ENCODE measurements at regions not wholly inside any gene's neighbourhood (a gene's known extent, or its start where the extent isn't known, plus 50 kb on each side); places are given as distances from the start of the nearest gene placed in this dataset.

DNA sequence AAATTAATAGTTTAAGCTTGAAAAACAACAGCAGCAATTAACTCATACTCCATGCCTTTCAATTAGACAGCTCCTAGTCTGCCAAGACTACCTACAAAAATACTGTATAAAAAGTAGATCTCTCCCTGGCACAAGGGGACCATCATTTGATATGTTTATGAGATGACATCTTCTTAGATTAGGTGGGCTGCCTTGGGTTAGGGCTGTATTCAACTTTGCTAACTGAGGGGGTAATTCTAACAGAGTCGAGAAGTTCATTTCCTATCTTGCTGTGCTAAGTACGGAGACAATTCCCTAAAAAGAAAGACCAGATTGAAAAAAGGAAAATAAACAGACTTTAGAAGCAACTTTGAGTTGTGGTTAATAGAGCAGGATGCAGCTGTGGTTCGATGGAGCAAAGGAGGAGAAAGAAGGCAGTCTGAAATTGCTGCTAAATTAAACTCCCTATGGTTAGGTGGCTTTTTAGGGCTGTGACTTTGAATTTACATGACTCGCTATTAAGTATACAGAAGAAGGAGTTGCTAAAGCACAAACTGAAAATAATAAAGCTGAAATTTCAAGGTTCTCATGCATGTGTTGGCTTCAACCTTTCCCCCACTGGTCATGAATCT lies 75.4 kb downstream of the CDC7 start:
- TF ChIP-seq, protein P1, sequence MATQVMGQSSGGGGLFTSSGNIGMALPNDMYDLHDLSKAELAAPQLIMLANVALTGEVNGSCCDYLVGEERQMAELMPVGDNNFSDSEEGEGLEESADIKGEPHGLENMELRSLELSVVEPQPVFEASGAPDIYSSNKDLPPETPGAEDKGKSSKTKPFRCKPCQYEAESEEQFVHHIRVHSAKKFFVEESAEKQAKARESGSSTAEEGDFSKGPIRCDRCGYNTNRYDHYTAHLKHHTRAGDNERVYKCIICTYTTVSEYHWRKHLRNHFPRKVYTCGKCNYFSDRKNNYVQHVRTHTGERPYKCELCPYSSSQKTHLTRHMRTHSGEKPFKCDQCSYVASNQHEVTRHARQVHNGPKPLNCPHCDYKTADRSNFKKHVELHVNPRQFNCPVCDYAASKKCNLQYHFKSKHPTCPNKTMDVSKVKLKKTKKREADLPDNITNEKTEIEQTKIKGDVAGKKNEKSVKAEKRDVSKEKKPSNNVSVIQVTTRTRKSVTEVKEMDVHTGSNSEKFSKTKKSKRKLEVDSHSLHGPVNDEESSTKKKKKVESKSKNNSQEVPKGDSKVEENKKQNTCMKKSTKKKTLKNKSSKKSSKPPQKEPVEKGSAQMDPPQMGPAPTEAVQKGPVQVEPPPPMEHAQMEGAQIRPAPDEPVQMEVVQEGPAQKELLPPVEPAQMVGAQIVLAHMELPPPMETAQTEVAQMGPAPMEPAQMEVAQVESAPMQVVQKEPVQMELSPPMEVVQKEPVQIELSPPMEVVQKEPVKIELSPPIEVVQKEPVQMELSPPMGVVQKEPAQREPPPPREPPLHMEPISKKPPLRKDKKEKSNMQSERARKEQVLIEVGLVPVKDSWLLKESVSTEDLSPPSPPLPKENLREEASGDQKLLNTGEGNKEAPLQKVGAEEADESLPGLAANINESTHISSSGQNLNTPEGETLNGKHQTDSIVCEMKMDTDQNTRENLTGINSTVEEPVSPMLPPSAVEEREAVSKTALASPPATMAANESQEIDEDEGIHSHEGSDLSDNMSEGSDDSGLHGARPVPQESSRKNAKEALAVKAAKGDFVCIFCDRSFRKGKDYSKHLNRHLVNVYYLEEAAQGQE (IDR thresholded peaks at IDR 0.05; ENCODE audit: low read depth) = no peak
- TF ChIP-seq CEBPB (IDR thresholded peaks at IDR 0.05) = no peak
- no peak for TF ChIP-seq TEAD4 (IDR thresholded peaks at IDR 0.05)
- no peak for TF ChIP-seq RAD21 (IDR thresholded peaks at IDR 0.05; ENCODE audit: low read depth)
- no peak for TF ChIP-seq FOXM1 (IDR thresholded peaks at IDR 0.05; ENCODE audit: borderline replicate concordance, low read depth)
- no peak for TF ChIP-seq NFIC (IDR thresholded peaks at IDR 0.05)
- TF ChIP-seq, protein P2, sequence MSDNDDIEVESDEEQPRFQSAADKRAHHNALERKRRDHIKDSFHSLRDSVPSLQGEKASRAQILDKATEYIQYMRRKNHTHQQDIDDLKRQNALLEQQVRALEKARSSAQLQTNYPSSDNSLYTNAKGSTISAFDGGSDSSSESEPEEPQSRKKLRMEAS (IDR thresholded peaks at IDR 0.05) = no peak

DNA sequence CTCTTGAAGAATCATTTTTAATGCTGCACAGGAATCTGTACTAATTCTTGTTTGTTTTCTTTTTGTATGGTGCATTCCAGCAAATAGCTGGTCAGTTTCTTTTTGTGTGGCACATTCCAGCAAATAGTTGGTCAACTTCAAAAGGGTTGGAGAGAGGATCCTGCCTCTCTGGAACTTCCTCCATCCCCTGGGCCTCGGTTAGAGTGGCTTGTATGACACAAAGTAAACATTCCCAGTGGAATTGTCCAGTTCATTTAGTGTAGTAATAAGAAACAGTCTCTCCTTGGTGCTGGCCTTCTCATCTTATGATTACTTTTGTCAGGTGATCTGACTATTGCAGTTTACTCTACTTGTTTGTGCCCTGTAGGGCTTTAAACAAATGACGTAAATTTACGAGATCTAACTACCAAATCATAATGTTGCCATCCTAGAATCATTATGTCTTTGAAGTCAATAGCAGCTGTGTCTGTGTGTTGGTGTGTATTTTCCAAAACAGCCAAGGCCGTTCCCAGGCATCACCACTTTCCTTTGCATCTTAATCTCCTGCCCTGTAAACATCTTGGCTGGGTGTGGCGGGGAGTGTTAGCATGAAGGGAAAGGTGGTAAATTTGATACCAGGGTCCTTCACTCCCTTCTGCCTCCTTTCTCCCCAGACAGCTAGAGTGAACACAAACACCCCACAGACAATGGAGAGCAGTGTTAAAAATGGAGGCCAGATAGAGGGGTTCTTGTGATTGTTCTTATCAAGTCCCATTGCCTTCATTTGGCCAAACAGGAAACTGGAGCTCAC lies 77.9 kb downstream of the CDC7 start:
- TF ChIP-seq EP300 (IDR thresholded peaks at IDR 0.05; ENCODE audit: borderline replicate concordance) (no peak), EGR1 (IDR thresholded peaks at IDR 0.05) (no peak), FOXM1 (IDR thresholded peaks at IDR 0.05; ENCODE audit: borderline replicate concordance, low read depth) (no peak), CREB1 (IDR thresholded peaks at IDR 0.05; ENCODE audit: low read depth) (no peak), TAF1 (IDR thresholded peaks at IDR 0.05; ENCODE audit: low read depth) (no peak), RAD21 (IDR thresholded peaks at IDR 0.05; ENCODE audit: low read depth) (no peak), YY1 (IDR thresholded peaks at IDR 0.05; ENCODE audit: low read depth) (no peak), TCF12 (IDR thresholded peaks at IDR 0.05; ENCODE audit: low read depth) (no peak), NFIC (IDR thresholded peaks at IDR 0.05) (no peak), CEBPB (IDR thresholded peaks at IDR 0.05) (no peak)
- TF ChIP-seq, protein P1 (IDR thresholded peaks at IDR 0.05; ENCODE audit: low read depth) = no peak
- TF ChIP-seq, protein P2 (IDR thresholded peaks at IDR 0.05) = no peak
- TF ChIP-seq, protein P3, sequence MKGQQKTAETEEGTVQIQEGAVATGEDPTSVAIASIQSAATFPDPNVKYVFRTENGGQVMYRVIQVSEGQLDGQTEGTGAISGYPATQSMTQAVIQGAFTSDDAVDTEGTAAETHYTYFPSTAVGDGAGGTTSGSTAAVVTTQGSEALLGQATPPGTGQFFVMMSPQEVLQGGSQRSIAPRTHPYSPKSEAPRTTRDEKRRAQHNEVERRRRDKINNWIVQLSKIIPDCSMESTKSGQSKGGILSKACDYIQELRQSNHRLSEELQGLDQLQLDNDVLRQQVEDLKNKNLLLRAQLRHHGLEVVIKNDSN (IDR thresholded peaks at IDR 0.05) = no peak

DNA sequence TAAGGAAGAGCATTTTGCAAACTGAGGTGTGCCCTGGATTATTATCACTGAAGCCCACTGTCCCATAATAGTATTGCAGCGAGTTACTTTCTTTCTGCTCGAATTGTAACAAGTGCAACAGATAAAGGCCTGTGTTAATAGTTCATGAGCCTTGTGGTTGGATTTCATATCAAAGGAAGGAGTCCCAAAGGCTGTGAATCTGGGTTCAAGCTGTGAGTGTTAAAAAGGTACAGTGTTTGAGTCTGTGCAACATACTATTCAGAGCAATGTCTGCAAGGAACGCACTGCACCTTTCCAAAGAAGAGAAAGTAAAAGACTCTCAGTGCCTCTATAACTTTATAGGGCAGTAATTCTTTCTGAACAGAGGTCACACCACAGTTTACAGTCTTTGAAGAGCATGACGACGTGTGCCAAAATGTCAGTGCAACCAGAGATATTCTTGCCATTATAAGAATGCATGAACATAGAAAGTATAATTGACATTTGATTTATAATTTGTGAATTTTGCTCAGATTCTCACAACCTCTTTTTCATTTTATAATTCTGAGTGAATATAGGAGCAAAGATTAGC lies 79.1 kb downstream of the CDC7 start:
- TF ChIP-seq CEBPB (IDR thresholded peaks at IDR 0.05) = no peak
- TF ChIP-seq TCF12 (IDR thresholded peaks at IDR 0.05; ENCODE audit: low read depth) = no peak
- TF ChIP-seq TEAD4 (IDR thresholded peaks at IDR 0.05) = no peak
- no peak for TF ChIP-seq TAF1 (IDR thresholded peaks at IDR 0.05; ENCODE audit: low read depth)
- TF ChIP-seq EGR1 (IDR thresholded peaks at IDR 0.05) = no peak
- no peak for TF ChIP-seq FOXM1 (IDR thresholded peaks at IDR 0.05; ENCODE audit: borderline replicate concordance, low read depth)
- TF ChIP-seq, protein P3 (IDR thresholded peaks at IDR 0.05) = no peak
- no peak for TF ChIP-seq CREB1 (IDR thresholded peaks at IDR 0.05; ENCODE audit: low read depth)
- no peak for TF ChIP-seq EP300 (IDR thresholded peaks at IDR 0.05; ENCODE audit: borderline replicate concordance)
- TF ChIP-seq, protein P1 (IDR thresholded peaks at IDR 0.05; ENCODE audit: low read depth) = no peak
- TF ChIP-seq, protein P2 (IDR thresholded peaks at IDR 0.05) = no peak
- TF ChIP-seq RAD21 (IDR thresholded peaks at IDR 0.05; ENCODE audit: low read depth) = no peak
- TF ChIP-seq YY1 (IDR thresholded peaks at IDR 0.05; ENCODE audit: low read depth) = no peak
- TF ChIP-seq NFIC (IDR thresholded peaks at IDR 0.05) = no peak
- no peak for TF ChIP-seq ZBTB7A (IDR thresholded peaks at IDR 0.05; ENCODE audit: low read depth)
